ENCODE measurements at regions not wholly inside any gene's neighbourhood (a gene's known extent, or its start where the extent isn't known, plus 50 kb on each side); places are given as distances from the start of the nearest gene placed in this dataset.

GRCh38 chr2:52113338-52113737 is 1081.4 kb upstream of the NRXN1 start:
- no peak for TF ChIP-seq CTCF (IDR thresholded peaks at IDR 0.05; ENCODE audit: low read length, missing control alignments)
- H3K4me3 ChIP-seq (replicated peaks; ENCODE audit: low read depth, low read length), result no peak overlapping the region
- peak; percentile 20 for DNase-seq (ENCODE audit: low read depth)

DNA sequence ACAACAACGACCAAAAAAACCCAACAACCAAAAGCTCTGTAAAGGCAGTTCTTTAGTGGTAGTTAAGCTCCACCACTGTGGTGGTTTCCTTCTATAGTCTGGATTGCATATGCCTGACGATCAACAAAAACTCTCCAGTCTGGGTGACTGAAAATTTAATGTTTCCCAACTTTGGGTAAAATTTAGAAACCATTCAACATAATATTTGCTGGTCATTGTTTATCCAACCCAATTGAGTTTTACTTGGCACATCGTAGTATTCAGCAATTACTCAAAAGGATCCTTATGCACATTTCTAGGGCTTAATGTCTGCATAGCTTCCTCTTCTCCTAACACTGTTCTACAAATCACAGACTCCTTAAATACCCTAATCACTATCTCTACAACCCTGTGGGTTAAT is 1080.2 kb upstream of the NRXN1 start:
- H3K4me3 ChIP-seq (replicated peaks; ENCODE audit: low read depth, low read length), result no peak overlapping the region
- no peak for DNase-seq (ENCODE audit: low read depth)
- TF ChIP-seq CTCF (IDR thresholded peaks at IDR 0.05; ENCODE audit: low read length, missing control alignments), result no peak

- no peak overlapping the region for H3K4me3 ChIP-seq (replicated peaks; ENCODE audit: low read depth, low read length)
- TF ChIP-seq CTCF (IDR thresholded peaks at IDR 0.05; ENCODE audit: low read length, missing control alignments), result no peak
- DNase-seq (ENCODE audit: low read depth), result no peak
These were observed 1075.2 kb upstream of the NRXN1 start for GRCh38 chr2:52107124-52107523.

DNA sequence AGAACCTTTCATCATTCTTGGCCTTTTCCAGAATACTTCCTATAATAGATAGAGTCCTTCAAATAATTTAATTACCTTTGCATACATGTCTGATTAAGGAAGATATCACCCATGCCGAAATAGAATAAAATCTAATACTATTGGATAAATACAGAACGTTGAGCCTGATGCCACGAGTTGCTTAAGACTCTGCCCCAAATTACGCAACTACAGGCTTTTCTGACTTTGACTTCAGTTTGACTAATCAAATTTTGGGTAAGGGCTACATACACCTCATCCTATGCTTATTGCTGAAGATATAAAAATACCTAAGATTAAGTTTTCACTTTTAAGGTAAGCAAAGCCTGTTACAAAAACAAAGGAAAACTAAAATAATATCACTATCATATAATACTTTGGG is 1065.1 kb upstream of the NRXN1 start:
- H3K4me3 ChIP-seq (replicated peaks; ENCODE audit: low read depth, low read length), result no peak overlapping the region
- DNase-seq (ENCODE audit: low read depth), result no peak
- TF ChIP-seq CTCF (IDR thresholded peaks at IDR 0.05; ENCODE audit: low read length, missing control alignments), result no peak

DNA sequence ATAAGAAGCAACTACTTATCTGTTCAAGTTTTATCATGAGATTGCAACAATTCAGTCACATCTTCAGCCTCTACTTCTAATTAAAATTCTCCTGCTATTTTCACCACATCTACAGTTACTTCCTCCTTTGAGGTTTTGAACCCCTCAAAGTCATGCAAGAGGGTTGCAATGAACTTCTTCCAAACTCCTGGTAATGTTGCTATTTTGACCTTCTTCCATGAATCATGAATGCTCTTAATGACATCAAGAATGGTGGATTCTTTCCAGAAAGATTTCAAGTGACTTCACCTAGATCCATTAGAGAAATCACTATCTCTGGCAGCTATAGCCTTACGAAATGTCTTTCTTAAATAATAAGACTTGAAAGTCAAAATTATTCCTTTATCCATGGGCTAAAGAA is 1052.8 kb upstream of the NRXN1 start:
- TF ChIP-seq CTCF (IDR thresholded peaks at IDR 0.05; ENCODE audit: low read length, missing control alignments), result no peak
- no peak for DNase-seq (ENCODE audit: low read depth)
- no peak overlapping the region for H3K4me3 ChIP-seq (replicated peaks; ENCODE audit: low read depth, low read length)

GRCh38 chr2:52083214-52083613 is 1051.3 kb upstream of the NRXN1 start:
- no peak for DNase-seq (ENCODE audit: low read depth)
- TF ChIP-seq CTCF (IDR thresholded peaks at IDR 0.05; ENCODE audit: low read length, missing control alignments), result no peak
- no peak overlapping the region for H3K4me3 ChIP-seq (replicated peaks; ENCODE audit: low read depth, low read length)

GRCh38 chr2:52082646-52083045 is 1050.7 kb upstream of the NRXN1 start:
- no peak overlapping the region for H3K4me3 ChIP-seq (replicated peaks; ENCODE audit: low read depth, low read length)
- no peak for TF ChIP-seq CTCF (IDR thresholded peaks at IDR 0.05; ENCODE audit: low read length, missing control alignments)
- DNase-seq (ENCODE audit: low read depth), result no peak
